A673 (cell line): ENCODE measurements at regions not wholly inside any gene's neighbourhood (a gene's known extent, or its start where the extent isn't known, plus 50 kb on each side); places are given as distances from the start of the nearest gene placed in this dataset.

Experiments
- BruUV-seq: library from RNA; stranded (reverse); fragments of 400-500 nt; replicated peaks from 2 replicates; lab custom pipeline; 2021; lab: Mats Ljungman, UMichigan
- CTCF ChIA-PET: fragments of 300-600 bp; sonication (Branson Sonifier 250); formaldehyde crosslinking; loops from one replicate; lab custom pipeline; 2022; ENCODE audit warnings: antibody characterized with exemption; lab: Charles Lee
- POLR2A ChIA-PET: fragments of 300-600 bp; sonication (Branson Sonifier 250); formaldehyde crosslinking; loops from one replicate; lab custom pipeline; 2022; ENCODE audit warnings: antibody characterized with exemption; ENCODE audit not compliant: low non-redundant PET; lab: Charles Lee
- DNase-seq: peaks from one replicate; pipeline ENCODE4 v3.0.0-alpha.2; 2015; ENCODE audit warnings: low spot score
- H3K27ac ChIP-seq: fragments of 200-600 bp; sonication (generic); 2 replicates; pipeline ENCODE4 v1.5.1; 2016; ENCODE audit warnings: mixed run types, low read depth, mild to moderate bottlenecking, mixed read lengths, antibody characterized with exemption, low read length; ENCODE audit not compliant: poor library complexity, severe bottlenecking
- H3K27me3 ChIP-seq: fragments of 200-600 bp; sonication (generic); replicated peaks from 2 replicates; pipeline ENCODE4 v1.6.1; 2017; ENCODE audit warnings: mixed run types, low read depth, mild to moderate bottlenecking, mixed read lengths, antibody characterized with exemption, low read length; ENCODE audit not compliant: insufficient read depth, poor library complexity
- H3K36me3 ChIP-seq: fragments of 200-600 bp; sonication (generic); 2 replicates; pipeline ENCODE4 v1.6.1; 2016; ENCODE audit warnings: mixed run types, mild to moderate bottlenecking, mixed read lengths, antibody characterized with exemption, low read length; ENCODE audit not compliant: insufficient read depth, poor library complexity, severe bottlenecking
- H3K4me1 ChIP-seq: fragments of 200-600 bp; sonication (generic); 2 replicates; pipeline ENCODE4 v1.6.1; 2017; ENCODE audit warnings: mixed run types, mild to moderate bottlenecking, mixed read lengths, antibody characterized with exemption, low read length; ENCODE audit not compliant: insufficient read depth, poor library complexity, severe bottlenecking
- H3K4me3 ChIP-seq: fragments of 200-600 bp; sonication (generic); 2 replicates; pipeline ENCODE4 v1.5.1; 2016; ENCODE audit warnings: low read depth, mixed run types, mild to moderate bottlenecking, mixed read lengths, low read length; ENCODE audit not compliant: poor library complexity, severe bottlenecking
- H3K9me3 ChIP-seq: fragments of 200-600 bp; sonication (generic); 2 replicates; pipeline ENCODE4 v1.6.1; 2016; ENCODE audit warnings: mixed run types, low read depth, mild to moderate bottlenecking, mixed read lengths, antibody characterized with exemption, low read length; ENCODE audit not compliant: poor library complexity, severe bottlenecking
- EZH2 ChIP-seq: fragments of 200-600 bp; sonication (generic); IDR thresholded peaks from 2 replicates; pipeline ENCODE4 v1.6.1; 2017; ENCODE audit warnings: borderline replicate concordance, low read depth, mild to moderate bottlenecking, mixed read lengths, antibody characterized with exemption, low read length; ENCODE audit not compliant: poor library complexity, severe bottlenecking
- intact Hi-C: fragments of 100-400 bp; cut with micrococcal nuclease; formaldehyde crosslinking; loops from one replicate; pipeline ENCODE4 v1.10.0; 2022; ENCODE audit not compliant: unreplicated experiment
- TF ChIP-seq, protein P1 (sequence below): fragments of 300-800, 200-600 bp; sonication (generic); conservative IDR thresholded peaks from 2 replicates; pipeline ENCODE4 v1.5.1; 2017; ENCODE audit warnings: low read depth, mild to moderate bottlenecking, antibody characterized with exemption, low read length, moderate library complexity, mixed read lengths

DNA sequence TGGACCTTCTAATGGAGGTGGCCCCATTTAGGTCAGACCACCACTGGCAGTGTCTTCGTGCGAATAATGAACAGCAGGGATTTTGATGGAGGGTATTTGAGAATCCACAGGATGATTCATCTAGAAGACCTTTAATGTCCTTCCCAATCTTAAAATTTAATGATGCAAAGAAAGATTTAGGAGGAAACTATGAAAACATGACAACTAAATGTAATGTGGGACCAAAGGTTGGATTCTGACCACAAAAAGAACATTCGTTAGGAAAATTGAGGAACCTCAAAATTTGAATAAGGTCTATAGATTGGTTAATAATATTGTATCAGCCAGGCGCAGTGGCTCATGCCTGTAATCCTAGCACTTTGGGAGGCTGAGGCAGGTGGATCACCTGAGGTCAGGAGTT lies 78.2 kb upstream of the TMPO start:
- Histone ChIP-seq H3K27me3 (no peaks in the 10 kb centered on the region), H3K4me1 (peaks cover 16% of the 10 kb centered on the region), H3K9me3 (peaks cover 15% of the 10 kb centered on the region), H3K4me3 (no peak overlapping the region), H3K27ac (no peak overlapping the region), H3K36me3 (no peaks in the 10 kb centered on the region)
- BruUV-seq: no TSS peak
- POLR2A ChIA-PET: no interaction called here
- CTCF ChIA-PET: no interaction called here
- no peak for DNase-seq
- intact Hi-C loops: loop anchor here (5.0 kb wide), 1 partner anchor 65 kb away; no protein-coding TSS in a partner anchor
- TF ChIP-seq, protein P1, sequence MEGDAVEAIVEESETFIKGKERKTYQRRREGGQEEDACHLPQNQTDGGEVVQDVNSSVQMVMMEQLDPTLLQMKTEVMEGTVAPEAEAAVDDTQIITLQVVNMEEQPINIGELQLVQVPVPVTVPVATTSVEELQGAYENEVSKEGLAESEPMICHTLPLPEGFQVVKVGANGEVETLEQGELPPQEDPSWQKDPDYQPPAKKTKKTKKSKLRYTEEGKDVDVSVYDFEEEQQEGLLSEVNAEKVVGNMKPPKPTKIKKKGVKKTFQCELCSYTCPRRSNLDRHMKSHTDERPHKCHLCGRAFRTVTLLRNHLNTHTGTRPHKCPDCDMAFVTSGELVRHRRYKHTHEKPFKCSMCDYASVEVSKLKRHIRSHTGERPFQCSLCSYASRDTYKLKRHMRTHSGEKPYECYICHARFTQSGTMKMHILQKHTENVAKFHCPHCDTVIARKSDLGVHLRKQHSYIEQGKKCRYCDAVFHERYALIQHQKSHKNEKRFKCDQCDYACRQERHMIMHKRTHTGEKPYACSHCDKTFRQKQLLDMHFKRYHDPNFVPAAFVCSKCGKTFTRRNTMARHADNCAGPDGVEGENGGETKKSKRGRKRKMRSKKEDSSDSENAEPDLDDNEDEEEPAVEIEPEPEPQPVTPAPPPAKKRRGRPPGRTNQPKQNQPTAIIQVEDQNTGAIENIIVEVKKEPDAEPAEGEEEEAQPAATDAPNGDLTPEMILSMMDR: no peak
- TF ChIP-seq EZH2: no peak

DNA sequence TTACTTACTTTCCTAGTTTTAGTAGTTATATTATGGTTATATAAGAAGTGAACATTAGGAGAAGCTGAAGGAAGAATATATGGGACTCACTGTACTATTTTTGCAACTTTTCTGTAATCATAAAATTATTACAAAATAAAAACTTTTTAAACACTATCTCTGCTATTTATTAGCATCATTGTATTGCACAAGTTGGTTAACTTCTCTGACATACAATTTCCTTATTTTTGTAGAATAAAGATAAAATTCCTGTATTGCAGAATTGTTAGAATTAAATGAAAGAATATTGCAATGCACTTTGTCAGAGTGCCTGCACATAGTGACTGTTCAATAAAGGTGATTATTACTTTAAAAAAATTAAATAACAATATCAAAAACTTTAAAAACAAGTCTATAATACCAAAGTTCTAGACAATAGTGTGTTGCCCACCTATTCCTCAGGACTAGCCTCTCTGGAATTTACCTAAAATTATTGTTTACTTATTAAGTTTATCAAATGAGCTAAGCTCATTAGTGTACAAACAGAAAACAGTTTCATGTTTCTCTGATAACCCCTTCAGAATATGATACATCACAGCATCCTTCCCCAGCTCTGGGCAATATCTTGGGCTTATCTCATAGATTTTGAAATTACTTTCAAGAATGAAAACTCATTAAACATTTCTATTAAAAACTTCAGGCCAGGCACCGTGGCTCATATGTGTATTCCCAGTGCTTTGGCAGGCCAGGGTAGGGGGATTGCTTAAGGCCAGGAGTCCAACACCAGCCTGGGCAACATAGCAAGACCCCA lies 77.4 kb upstream of the TMPO start:
- POLR2A ChIA-PET: no interaction called here
- no peaks in the 10 kb centered on the region for H3K36me3 ChIP-seq
- DNase-seq: no peak
- TF ChIP-seq, protein P1: no peak
- TF ChIP-seq EZH2: no peak
- peak overlapping the region; percentile 88 for H3K27ac ChIP-seq
- CTCF ChIA-PET: no interaction called here
- peaks cover 16% of the 10 kb centered on the region for H3K4me1 ChIP-seq
- H3K9me3 ChIP-seq: peaks cover 15% of the 10 kb centered on the region
- H3K4me3 ChIP-seq: no peak overlapping the region
- no TSS peak for BruUV-seq
- intact Hi-C loops: loop anchor here (2.0 to 5.0 kb wide), 2 partner anchors 64 to 77 kb away; partner anchors contain the start of gene TMPO
- no peaks in the 10 kb centered on the region for H3K27me3 ChIP-seq

- no peak overlapping the region for H3K4me3 ChIP-seq
- H3K27ac ChIP-seq: peak overlapping the region; percentile 88
- ChIA-PET POLR2A (interaction anchor here (0.5 to 0.6 kb wide), 2 partner anchors 8 to 88 kb away, joined by 3 to 6 read pairs; no protein-coding TSS in a partner anchor), CTCF (interaction anchor here (0.6 to 1.2 kb wide), 2 partner anchors 13 to 36 kb away, joined by 3 read pairs; no protein-coding TSS in a partner anchor)
- intact Hi-C loops: loop anchor here (2.0 to 5.0 kb wide), 2 partner anchors 64 to 76 kb away; partner anchors contain the start of gene TMPO
- DNase-seq: peak; percentile 53
- no peaks in the 10 kb centered on the region for H3K27me3 ChIP-seq
- peaks cover 15% of the 10 kb centered on the region for H3K9me3 ChIP-seq
- H3K36me3 ChIP-seq: no peaks in the 10 kb centered on the region
- BruUV-seq: no TSS peak
- TF ChIP-seq, protein P1: no peak
- no peak for TF ChIP-seq EZH2
- H3K4me1 ChIP-seq: peaks cover 16% of the 10 kb centered on the region
Observed at GRCh38 chr12:98438656-98439230, 76.6 kb upstream of the TMPO start.
